T-helper 2 cell treated with Interferon-gamma antibody and Interleukin-4, amounts not matched to agents 100 ng/mL and 5 ng/mL, for 36 hours (primary cell): ENCODE measurements at regions not wholly inside any gene's neighbourhood (a gene's known extent, or its start where the extent isn't known, plus 50 kb on each side); places are given as distances from the start of the nearest gene placed in this dataset.
"Not testable (repeated sequence)": the region's sequence is repeated elsewhere in the genome, so short reads cannot be mapped to it uniquely, and the experiment has no call there.

Experiments used
- intact Hi-C: fragments of 100-400 bp; cut with micrococcal nuclease; formaldehyde crosslinking; loops from one replicate; pipeline ENCODE4 v1.15.1; 2023

DNA sequence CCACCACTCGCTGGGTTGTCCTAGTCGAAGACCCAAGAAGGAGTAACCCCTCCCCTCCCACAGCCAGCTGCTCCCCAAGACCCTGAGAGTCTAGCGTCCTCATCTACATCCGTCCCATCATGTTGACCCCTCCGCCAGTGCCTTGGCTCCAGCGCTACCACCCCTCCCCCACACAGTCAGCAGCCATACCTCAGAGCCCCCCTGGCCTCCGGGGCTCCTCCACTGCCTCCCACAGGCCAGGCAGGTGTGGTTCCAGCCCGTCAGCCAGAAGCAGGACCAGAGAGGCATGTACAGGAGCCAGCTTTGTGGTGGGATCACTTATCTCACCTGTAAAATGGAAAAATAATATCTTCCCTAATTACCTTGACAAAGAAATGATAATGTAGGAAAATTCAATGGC lies 51.5 kb upstream of the PHF21B start:
- intact Hi-C loops: no loop called here

- intact Hi-C loops: no loop called here
These were observed 54.8 kb upstream of the PHF21B start for GRCh38 chr22:45064313-45065278.

DNA sequence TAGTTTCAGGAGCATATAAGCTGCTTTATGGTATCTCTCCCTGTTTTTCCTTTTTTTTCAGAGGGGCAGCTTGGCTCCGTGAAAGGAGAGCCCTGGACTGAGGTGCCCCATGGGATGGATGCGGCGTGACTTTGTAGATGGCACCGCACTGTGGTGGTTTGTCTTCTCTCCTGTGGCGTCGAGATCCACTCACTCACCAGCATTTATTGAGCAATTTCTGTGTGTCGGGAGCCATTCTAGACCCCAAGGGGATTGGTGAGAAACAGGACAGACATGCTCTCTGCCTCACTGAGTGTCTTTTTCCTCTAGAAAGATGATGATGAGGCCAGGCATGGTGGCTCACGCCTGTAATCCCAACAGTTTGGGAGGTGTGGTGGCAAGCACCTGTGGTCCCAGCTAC lies 55.9 kb upstream of the PHF21B start:
- intact Hi-C loops: no loop called here

GRCh38 chr22:45067731-45068130 lies 57.9 kb upstream of the PHF21B start:
- intact Hi-C loops: no loop called here

- intact Hi-C loops: no loop called here
These were observed 60.1 kb upstream of the PHF21B start for GRCh38 chr22:45069925-45070324.

DNA sequence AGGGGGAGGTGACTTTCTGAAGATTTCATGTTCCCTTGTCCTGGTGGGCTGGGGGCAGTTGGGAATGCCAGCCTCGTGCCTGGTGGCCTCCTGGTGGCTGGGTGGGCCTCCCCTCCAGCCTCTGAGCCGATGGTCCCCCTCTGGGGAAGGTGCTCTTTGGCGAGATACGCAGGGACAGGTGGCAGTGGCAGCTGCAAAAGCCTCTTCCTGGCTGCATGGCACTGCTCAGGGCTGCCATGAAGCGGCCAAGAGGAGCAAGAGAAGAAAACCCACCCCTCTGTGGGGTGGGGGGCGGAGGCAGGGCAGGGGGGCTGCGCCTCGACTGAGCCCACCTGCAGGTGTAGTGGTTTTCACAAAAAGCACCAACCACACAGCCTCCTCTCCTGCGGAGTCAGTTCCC lies 61.8 kb upstream of the PHF21B start:
- intact Hi-C loops: no loop called here

GRCh38 chr22:45072322-45072903 lies 62.6 kb upstream of the PHF21B start:
- intact Hi-C loops: no loop called here

GRCh38 chr22:45073064-45073463 lies 63.3 kb upstream of the PHF21B start:
- intact Hi-C loops: no loop called here

DNA sequence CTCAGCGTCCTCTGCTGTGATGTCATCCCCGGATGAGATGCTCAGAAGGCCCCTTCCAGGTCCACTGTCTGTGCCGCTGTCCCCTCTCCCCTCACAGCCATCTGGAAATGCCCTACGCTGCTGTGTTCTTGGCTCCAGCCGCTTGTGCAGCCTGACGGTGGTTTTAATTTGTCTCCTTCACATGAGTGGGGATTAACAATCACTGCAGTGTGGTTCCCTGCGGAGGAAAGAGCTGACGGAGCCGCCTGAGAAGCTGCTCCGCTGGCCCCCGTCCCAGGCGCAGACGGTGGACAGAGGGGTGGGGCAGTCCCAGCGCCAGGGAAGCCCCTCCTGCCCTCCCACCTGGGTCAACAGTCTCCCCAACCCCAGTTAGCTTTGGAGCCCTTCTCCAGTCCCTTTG lies 67.5 kb upstream of the PHF21B start:
- intact Hi-C loops: no loop called here

GRCh38 chr22:45077826-45078334 lies 68.1 kb upstream of the PHF21B start:
- intact Hi-C loops: no loop called here

DNA sequence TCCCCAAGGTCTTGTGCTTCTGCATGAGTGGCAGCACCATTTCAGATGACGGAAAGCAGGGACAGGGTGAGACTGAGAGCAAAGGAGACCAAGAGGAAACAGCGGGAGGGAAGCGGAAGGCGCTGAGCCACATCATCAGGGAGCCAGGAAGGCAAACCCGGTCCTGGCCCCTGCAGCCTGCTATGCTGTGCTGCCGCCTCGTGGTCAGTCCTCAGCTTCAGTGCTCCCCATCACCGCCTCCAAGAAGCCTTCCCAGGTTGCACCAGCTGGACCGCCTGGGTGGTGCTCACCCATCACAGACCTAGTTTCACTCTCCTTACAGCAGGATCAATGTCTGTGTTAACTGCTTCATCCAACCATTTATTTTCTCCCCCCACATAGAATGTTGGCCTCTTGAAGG lies 73.0 kb upstream of the PHF21B start:
- intact Hi-C loops: no loop called here

DNA sequence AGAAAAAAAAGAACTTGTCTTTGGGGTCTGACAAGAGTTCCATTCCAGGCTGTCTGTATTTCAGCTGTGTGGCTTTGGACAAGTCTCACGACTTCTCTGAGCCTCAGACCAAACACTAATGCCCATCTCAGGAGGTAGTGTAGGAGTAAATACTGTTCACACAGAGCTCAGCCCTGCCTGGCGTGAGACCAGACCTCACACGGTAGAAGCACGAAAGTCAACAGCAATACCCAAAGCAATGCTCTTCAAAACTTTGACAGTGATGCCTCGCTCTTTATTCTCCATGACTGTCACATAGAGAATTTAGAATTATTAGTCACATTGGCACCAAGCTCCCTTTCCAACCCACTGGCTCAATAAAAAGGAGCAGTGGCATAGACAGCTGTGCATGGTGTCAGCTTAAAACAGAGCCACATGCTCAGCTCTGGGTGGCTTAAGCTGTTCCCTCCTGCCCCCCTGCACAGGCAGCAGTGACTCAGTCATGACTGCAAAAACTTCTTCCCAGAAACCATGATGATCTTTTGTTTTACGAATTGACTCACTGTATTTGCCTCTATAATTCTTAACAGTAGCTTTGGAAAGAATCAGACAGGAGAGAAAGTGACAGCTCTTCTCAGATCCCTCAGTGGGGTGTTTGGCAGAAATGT lies 74.0 kb upstream of the PHF21B start:
- intact Hi-C loops: no loop called here

DNA sequence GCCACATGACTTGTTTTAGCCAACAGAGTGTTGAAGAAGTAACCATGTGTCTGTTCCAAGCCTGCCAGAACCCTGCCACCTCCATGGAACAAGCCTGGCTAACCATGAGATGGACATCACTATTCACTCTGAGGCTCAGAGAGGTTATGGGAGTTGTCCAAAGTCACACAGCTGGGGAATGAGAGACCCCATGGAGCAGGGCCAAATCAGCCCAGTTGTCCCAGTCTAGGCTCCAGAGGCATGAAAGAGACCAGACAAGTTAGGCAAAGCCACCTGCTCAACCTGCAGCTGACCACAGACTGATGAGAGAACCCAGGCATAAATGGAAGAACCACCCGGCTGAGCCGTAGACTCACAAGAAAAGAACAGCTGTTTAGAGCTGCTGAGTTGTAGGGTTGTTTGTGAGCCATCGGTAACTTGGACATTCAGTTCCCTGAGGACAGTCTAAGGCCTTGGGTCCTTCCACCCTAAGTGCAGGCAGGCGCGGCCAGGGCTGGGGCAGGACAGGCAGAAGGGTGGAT lies 74.7 kb upstream of the PHF21B start:
- intact Hi-C loops: no loop called here

DNA sequence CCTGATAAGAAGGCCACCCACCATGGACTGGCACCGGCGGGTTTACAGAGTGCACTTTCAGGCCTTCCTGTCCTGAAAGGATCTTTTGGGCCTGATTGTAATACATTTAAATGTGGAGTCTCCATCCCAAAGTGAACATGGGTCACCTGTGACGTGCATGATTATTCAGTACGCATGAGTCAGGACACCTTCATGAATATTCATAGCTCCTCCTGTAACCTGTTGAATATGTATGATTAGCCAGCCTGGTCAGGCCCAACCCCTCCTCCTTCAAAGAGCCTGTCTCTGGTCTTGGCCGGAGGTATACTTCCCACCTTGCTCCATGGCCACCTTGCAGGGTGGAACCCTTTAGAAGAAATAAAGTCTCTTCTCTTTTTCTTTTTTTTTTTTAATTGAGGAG lies 75.9 kb upstream of the NUP50 start:
- intact Hi-C loops: no loop called here

- intact Hi-C loops: no loop called here
These were observed 75.1 kb upstream of the NUP50 start for GRCh38 chr22:45088576-45088975.

DNA sequence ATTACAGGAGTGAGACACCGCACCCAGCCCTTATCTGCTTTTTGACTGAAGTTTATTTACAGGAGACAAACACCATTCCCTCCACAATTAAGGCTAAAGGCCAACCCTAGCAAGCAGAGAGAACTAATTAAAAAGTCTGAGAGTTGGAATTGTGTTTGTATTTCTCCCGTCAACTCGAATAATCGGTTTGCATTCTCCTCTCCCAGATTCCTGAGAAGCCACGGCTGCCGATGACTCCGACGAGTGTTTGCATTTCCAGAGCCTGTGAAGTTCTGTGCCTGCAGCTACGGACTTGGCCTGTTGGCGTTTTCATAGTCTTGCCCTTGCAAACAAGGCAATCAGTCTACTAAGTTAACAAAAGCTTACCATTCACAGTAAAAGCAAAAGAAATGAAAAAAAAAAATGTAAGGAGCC lies 73.2 kb upstream of the NUP50 start:
- intact Hi-C loops: no loop called here

- intact Hi-C loops: no loop called here
These were observed 72.4 kb upstream of the NUP50 start for GRCh38 chr22:45091254-45091854.

DNA sequence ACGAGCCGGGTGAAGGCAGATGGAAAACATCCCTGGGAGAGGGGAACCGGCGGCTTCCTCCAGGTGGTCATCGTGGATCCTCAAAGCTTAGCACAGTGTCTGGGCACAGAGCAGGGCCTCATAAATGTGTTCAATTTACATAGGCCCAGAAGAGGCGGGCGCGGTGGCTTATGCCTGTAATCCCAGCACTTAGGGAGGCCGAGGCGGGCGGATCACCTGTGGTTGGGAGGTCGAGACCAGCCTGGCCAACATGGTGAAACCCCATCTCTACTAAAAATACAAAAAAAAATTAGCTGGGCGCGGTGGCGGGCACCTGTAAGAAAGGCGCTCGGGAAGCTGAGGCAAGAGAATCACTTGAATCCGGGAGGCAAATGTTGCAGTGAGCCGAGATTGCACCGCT lies 71.8 kb upstream of the NUP50 start:
- intact Hi-C loops: not testable (repeated sequence)

GRCh38 chr22:45092644-45093043 lies 71.1 kb upstream of the NUP50 start:
- intact Hi-C loops: no loop called here

DNA sequence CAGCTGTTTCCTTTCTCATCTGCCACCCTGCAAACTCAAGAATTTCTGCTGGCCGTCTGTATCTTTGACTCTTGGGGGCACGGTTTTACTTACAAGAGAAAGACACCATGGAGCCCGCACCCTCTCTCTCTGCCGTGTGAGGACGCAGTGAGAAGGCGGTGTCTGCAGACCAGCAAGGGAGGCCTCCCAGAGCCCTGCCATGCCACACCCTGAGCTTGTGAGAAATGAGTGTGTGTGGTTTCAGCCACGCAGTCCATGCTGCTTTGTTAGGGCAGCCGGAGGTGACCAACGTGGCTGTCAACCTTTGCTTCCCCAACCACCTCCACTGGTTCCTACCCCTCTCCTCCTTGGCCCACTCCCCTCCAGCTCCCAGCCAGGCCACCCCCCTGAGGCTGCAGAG lies 70.1 kb upstream of the NUP50 start:
- intact Hi-C loops: no loop called here

- intact Hi-C loops: no loop called here
These were observed 69.5 kb upstream of the NUP50 start for GRCh38 chr22:45094081-45094720.
